MCF 10A (cell line): ENCODE measurements at regions not wholly inside any gene's neighbourhood (a gene's known extent, or its start where the extent isn't known, plus 50 kb on each side); places are given as distances from the start of the nearest gene placed in this dataset.

Source experiments
- BruUV-seq: library from RNA; stranded (reverse); fragments of 400-500 nt; replicated peaks from 2 replicates; lab custom pipeline; 2021; lab: Mats Ljungman, UMichigan
- CTCF ChIA-PET: fragments of 300-600 bp; sonication (Branson Sonifier 250); formaldehyde crosslinking; extraction: SDS; loops from one replicate; lab custom pipeline; 2021; ENCODE audit warnings: antibody characterized with exemption, inconsistent platforms; lab: Yijun Ruan, JAX
- POLR2A ChIA-PET: fragments of 300-600, 350-650 bp; sonication (Branson Sonifier 250); formaldehyde crosslinking; extraction: SDS; loops from one replicate; lab custom pipeline; 2020; ENCODE audit warnings: antibody characterized with exemption, inconsistent platforms; lab: Yijun Ruan, JAX
- DNase-seq: peaks from one replicate; pipeline ENCODE4 v3.0.0-alpha.2; 2018; ENCODE audit not compliant: unreplicated experiment
- H3K27ac Mint-ChIP-seq: one replicate; pipeline ENCODE4 v1.8.0; 2022; ENCODE audit warnings: mild to moderate bottlenecking, low read depth, mixed read lengths; ENCODE audit not compliant: unreplicated experiment
- H3K27me3 Mint-ChIP-seq: one replicate; pipeline ENCODE4 v1.8.0; 2022; ENCODE audit warnings: mixed read lengths; ENCODE audit not compliant: insufficient read depth, unreplicated experiment
- H3K36me3 Mint-ChIP-seq: one replicate; pipeline ENCODE4 v1.8.0; 2022; ENCODE audit warnings: mild to moderate bottlenecking, moderate library complexity, mixed read lengths; ENCODE audit not compliant: insufficient read depth, unreplicated experiment
- H3K4me1 Mint-ChIP-seq: one replicate; pipeline ENCODE4 v1.8.0; 2022; ENCODE audit warnings: mixed read lengths; ENCODE audit not compliant: insufficient read depth, unreplicated experiment
- H3K4me3 Mint-ChIP-seq: one replicate; pipeline ENCODE4 v1.8.0; 2022; ENCODE audit warnings: mild to moderate bottlenecking, moderate library complexity, mixed read lengths; ENCODE audit not compliant: unreplicated experiment
- H3K9me3 Mint-ChIP-seq: one replicate; pipeline ENCODE4 v1.8.0; 2022; ENCODE audit warnings: mixed read lengths; ENCODE audit not compliant: unreplicated experiment
- intact Hi-C: fragments of 100-400 bp; cut with micrococcal nuclease; formaldehyde crosslinking; loops from 2 replicates; pipeline ENCODE4 v1.14.1; 2022
- TF ChIP-seq, protein P1 (sequence below): fragments of 200-600 bp; IDR thresholded peaks from one replicate; pipeline ENCODE4 v1.8.0; 2022; ENCODE audit warnings: antibody characterized with exemption, mild to moderate bottlenecking; ENCODE audit not compliant: unreplicated experiment

DNA sequence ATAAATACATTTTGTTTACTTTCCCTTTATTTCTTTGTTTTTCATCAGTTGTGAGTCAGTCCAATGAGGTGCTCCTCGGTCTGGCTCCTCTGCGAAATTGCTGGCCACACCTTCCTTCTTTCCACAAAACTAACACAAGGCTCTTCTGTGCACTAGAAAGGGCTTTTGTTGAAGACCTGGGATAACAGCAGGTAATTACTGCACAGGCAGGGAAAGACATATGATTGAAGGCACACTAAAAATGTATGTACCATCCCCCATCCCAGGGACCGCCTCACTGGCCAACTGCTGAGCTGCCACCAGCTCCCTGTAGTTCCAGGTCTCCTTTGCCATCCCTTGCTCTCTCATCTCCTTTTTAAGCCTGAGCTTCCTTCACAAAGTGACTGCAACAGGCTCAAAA lies 180.5 kb downstream of the EFNB2 start:
- CTCF ChIA-PET, result interaction anchor here (0.6 kb wide), 1 partner anchor 19 kb away, joined by 3 read pairs; no protein-coding TSS in a partner anchor

DNA sequence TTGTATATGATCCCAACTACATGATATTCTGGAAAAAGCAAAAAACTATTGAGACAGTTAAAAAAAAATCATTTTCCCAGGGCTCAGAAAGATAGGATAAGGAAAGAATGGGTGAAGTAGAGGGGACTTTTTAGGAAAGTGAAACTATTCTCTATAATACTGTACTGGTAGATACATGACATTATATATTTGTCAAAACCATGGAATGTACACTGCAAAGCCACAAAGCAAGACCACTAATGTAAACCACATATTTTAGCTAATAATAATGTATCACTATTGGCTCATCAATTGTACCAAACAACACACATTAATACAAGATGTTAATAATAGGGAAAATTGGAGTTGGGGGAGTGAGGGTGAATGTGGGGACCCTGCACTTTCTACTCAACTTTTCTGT lies 182.6 kb downstream of the EFNB2 start:
- H3K9me3 Mint-ChIP-seq, result no peaks in the 10 kb centered on the region
- peaks cover 20% of the 10 kb centered on the region for H3K4me1 Mint-ChIP-seq
- POLR2A ChIA-PET, result no interaction called here
- TF ChIP-seq, protein P1, sequence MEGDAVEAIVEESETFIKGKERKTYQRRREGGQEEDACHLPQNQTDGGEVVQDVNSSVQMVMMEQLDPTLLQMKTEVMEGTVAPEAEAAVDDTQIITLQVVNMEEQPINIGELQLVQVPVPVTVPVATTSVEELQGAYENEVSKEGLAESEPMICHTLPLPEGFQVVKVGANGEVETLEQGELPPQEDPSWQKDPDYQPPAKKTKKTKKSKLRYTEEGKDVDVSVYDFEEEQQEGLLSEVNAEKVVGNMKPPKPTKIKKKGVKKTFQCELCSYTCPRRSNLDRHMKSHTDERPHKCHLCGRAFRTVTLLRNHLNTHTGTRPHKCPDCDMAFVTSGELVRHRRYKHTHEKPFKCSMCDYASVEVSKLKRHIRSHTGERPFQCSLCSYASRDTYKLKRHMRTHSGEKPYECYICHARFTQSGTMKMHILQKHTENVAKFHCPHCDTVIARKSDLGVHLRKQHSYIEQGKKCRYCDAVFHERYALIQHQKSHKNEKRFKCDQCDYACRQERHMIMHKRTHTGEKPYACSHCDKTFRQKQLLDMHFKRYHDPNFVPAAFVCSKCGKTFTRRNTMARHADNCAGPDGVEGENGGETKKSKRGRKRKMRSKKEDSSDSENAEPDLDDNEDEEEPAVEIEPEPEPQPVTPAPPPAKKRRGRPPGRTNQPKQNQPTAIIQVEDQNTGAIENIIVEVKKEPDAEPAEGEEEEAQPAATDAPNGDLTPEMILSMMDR, result no peak
- CTCF ChIA-PET, result interaction anchor here (0.6 kb wide), 1 partner anchor 1653 kb away, joined by 3 read pairs; no protein-coding TSS in a partner anchor
- H3K4me3 Mint-ChIP-seq, result no peak overlapping the region
- no peaks in the 10 kb centered on the region for H3K27me3 Mint-ChIP-seq
- BruUV-seq, result no TSS peak
- H3K36me3 Mint-ChIP-seq, result no peaks in the 10 kb centered on the region
- DNase-seq, result no peak
- H3K27ac Mint-ChIP-seq, result no peak overlapping the region
- intact Hi-C loops, result no loop called here

More for the DNA sequence above, 180.5 kb downstream of the EFNB2 start:
- Mint-ChIP-seq H3K4me3 (no peak overlapping the region), H3K27me3 (no peaks in the 10 kb centered on the region), H3K4me1 (peaks cover 4% of the 10 kb centered on the region), H3K27ac (no peak overlapping the region), H3K36me3 (no peaks in the 10 kb centered on the region), H3K9me3 (no peaks in the 10 kb centered on the region)
- no peak for DNase-seq
- POLR2A ChIA-PET, result interaction anchor here (0.7 kb wide), 1 partner anchor 37 kb away, joined by 3 read pairs; no protein-coding TSS in a partner anchor
- intact Hi-C loops, result no loop called here
- TF ChIP-seq, protein P1, result no peak
- no TSS peak for BruUV-seq

DNA sequence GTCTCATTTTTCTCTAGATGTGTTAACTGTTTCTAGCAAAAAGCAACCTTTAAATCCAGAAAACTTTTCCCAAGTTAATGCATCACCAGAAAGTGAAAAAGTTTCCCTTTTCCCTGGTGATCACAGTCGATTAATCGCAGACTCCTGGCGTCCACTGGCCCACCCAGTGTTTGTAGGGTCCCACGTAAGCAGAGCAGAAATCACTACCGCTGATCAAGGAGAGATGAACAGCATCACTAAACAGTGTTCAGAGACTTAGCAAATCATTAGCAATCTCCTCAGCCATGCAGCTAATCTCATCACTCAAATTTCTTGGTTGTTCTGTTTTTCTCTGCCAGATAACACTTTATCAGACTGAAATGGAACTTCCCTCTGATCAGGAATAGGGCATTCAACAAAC lies 184.2 kb downstream of the EFNB2 start:
- Mint-ChIP-seq H3K27ac (no peak overlapping the region), H3K27me3 (no peaks in the 10 kb centered on the region), H3K9me3 (no peaks in the 10 kb centered on the region), H3K4me3 (no peak overlapping the region), H3K4me1 (peaks cover 19% of the 10 kb centered on the region), H3K36me3 (no peaks in the 10 kb centered on the region)
- BruUV-seq, result no TSS peak
- ChIA-PET CTCF (no interaction called here), POLR2A (interaction anchor here (0.5 kb wide), 1 partner anchor 15 kb away, joined by 3 read pairs; no protein-coding TSS in a partner anchor)
- DNase-seq, result no peak
- TF ChIP-seq, protein P1, result no peak
- intact Hi-C loops, result no loop called here

DNA sequence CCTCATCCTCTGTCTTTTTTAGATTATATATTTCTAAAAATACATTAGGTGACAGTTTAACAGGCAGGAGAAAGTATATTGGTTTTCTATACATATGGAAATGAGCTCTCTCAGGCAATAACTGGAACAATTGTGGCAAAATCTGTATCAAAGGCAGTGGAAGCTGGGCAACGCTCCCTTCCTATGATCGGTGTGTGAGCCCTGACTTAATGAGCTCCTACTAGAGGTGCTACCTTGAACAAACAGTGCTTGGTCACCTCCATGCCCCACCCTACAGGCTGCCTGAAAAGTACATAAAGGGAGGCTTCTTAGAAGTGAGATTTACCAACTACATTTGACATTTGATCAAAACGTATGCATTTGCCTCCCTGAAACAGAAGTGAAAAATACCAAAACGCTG lies 185.3 kb downstream of the EFNB2 start:
- TF ChIP-seq, protein P1, result no peak
- no peak for DNase-seq
- CTCF ChIA-PET, result interaction anchor here (0.7 to 1.2 kb wide), 2 partner anchors 26 to 178 kb away, joined by 3 to 5 read pairs; no protein-coding TSS in a partner anchor
- POLR2A ChIA-PET, result interaction anchor here (1.1 kb wide), 1 partner anchor 154 kb away, joined by 5 read pairs; no protein-coding TSS in a partner anchor
- Mint-ChIP-seq H3K9me3 (no peaks in the 10 kb centered on the region), H3K4me1 (peaks cover 19% of the 10 kb centered on the region), H3K27ac (no peak overlapping the region), H3K36me3 (no peaks in the 10 kb centered on the region), H3K27me3 (no peaks in the 10 kb centered on the region), H3K4me3 (no peak overlapping the region)
- no TSS peak for BruUV-seq
- intact Hi-C loops, result no loop called here
